HepG2 (cell line): ENCODE measurements at regions not wholly inside any gene's neighbourhood (a gene's known extent, or its start where the extent isn't known, plus 50 kb on each side); places are given as distances from the start of the nearest gene placed in this dataset.

Experiments used
- ATAC-seq: fragments of 200-7000 bp; cut with Tn5 transposase; 3 replicates; pipeline ENCODE4 v1.9.1; 2020; ENCODE audit warnings: mild to moderate bottlenecking, moderate library complexity
- BruUV-seq: library from RNA; stranded (reverse); fragments of 400-500 nt; replicated peaks from 2 replicates; lab custom pipeline; 2021; lab: Mats Ljungman, UMichigan
- CTCF ChIA-PET: fragments of 300-600 bp; formaldehyde crosslinking; extraction: SDS; loops from one replicate; lab custom pipeline; 2021; ENCODE audit warnings: low total read pairs, inconsistent platforms, low intra/inter-chr PET ratio; lab: Yijun Ruan, JAX
- POLR2A ChIA-PET: fragments of 350-600 bp; sonication (Branson Sonifier 250); formaldehyde crosslinking; loops from one replicate; lab custom pipeline; 2020; ENCODE audit warnings: antibody characterized with exemption, inconsistent platforms; lab: Yijun Ruan, JAX
- DNase-seq: peaks from one replicate; pipeline ENCODE4 v3.0.0-alpha.2; 2015; ENCODE audit warnings: low spot score
- FAIRE-seq: peaks from 3 replicates; lab custom pipeline; 2011; peaks lifted over from hg19 to GRCh38; lab: Jason Lieb, UNC
- H2AFZ ChIP-seq: one replicate; pipeline ENCODE4 v1.6.1; 2011; ENCODE audit warnings: low read length, inconsistent platforms
- H3K27ac ChIP-seq: fragments of 300-600 bp; 3 replicates; pipeline ENCODE4 v1.8.0; 2011; ENCODE audit warnings: mixed run types, mild to moderate bottlenecking, mixed read lengths, low read length, inconsistent platforms; ENCODE audit not compliant: insufficient read depth; ENCODE audit errors: extremely low read length
- H3K27me3 ChIP-seq, 2 experiments: fragments of 200-600 bp in 1 of 2; 2 replicates in 1 of 2; 3 replicates in 1 of 2; pipeline versions ENCODE4 v1.6.0 to v1.8.0; 2011; ENCODE audit warnings: low read length in 2 of 2, mild to moderate bottlenecking in 2 of 2, moderate library complexity in 2 of 2, inconsistent platforms in 1 of 2; ENCODE audit not compliant: insufficient read depth in 2 of 2, control insufficient read depth in 1 of 2
- H3K36me3 ChIP-seq, 2 experiments: fragments of 200-600 bp in 1 of 2; replicated peaks in 1 of 2; 2 replicates in 1 of 2; 3 replicates in 1 of 2; pipeline versions ENCODE4 v1.5.1 to v1.8.0; 2011; ENCODE audit warnings: low read length in 2 of 2, inconsistent platforms in 1 of 2; ENCODE audit not compliant: insufficient read depth in 2 of 2, control insufficient read depth in 1 of 2
- H3K4me1 ChIP-seq: 2 replicates; pipeline ENCODE4 v1.5.1; 2012; ENCODE audit warnings: low read length, inconsistent platforms; ENCODE audit not compliant: insufficient read depth
- H3K4me2 ChIP-seq: 2 replicates; pipeline ENCODE4 v1.6.0; 2011; ENCODE audit warnings: low read depth, low read length, inconsistent platforms
- H3K4me3 ChIP-seq, 3 experiments: fragments of 200-600 bp in 1 of 3; sonication (generic), shearing (Covaris generic) in 1 of 3; replicated peaks in 1 of 3; 2 replicates each; pipeline ENCODE4 v1.5.1; 2011 to 2016; ENCODE audit warnings: low read length in 3 of 3, inconsistent platforms in 2 of 3, low read depth in 2 of 3, mild to moderate bottlenecking in 2 of 3, control low read depth in 1 of 3, mixed read lengths in 1 of 3; ENCODE audit not compliant: insufficient read depth in 1 of 3
- H3K79me2 ChIP-seq: one replicate; pipeline ENCODE4 v1.6.1; 2011; ENCODE audit warnings: low read length, inconsistent platforms; ENCODE audit not compliant: insufficient read depth
- H3K9ac ChIP-seq: 2 replicates; pipeline ENCODE4 v1.6.0; 2011; ENCODE audit warnings: mild to moderate bottlenecking, low read depth, low read length, inconsistent platforms; ENCODE audit not compliant: insufficient read depth
- H3K9me3 ChIP-seq: 2 replicates; pipeline ENCODE4 v1.5.1; 2012; ENCODE audit warnings: mild to moderate bottlenecking, low read length
- H4K20me1 ChIP-seq: 2 replicates; pipeline ENCODE4 v1.6.0; 2011; ENCODE audit warnings: inconsistent platforms, mild to moderate bottlenecking, low read length, moderate library complexity; ENCODE audit not compliant: insufficient read depth
- HCFC1 ChIP-seq: fragments of 150-350 bp; IDR thresholded peaks from 2 replicates; pipeline ENCODE4 v1.6.1; 2014; ENCODE audit warnings: low read depth, low read length
- HNF4A ChIP-seq: sonication (generic); formaldehyde crosslinking; IDR thresholded peaks from 2 replicates; pipeline ENCODE4 v1.4.0; 2020; ENCODE audit warnings: missing genetic modification reagents
- TBX2 ChIP-seq: sonication (generic); formaldehyde crosslinking; IDR thresholded peaks from 2 replicates; pipeline ENCODE4 v1.5.0; 2020; ENCODE audit warnings: missing genetic modification reagents, mild to moderate bottlenecking, borderline replicate concordance
- ZMYM2 ChIP-seq: sonication (generic); formaldehyde crosslinking; IDR thresholded peaks from 2 replicates; pipeline ENCODE4 v1.8.0; 2022; ENCODE audit warnings: mild to moderate bottlenecking, missing genetic modification reagents
- ZNF143 ChIP-seq: sonication (generic); formaldehyde crosslinking; IDR thresholded peaks from 2 replicates; pipeline ENCODE4 v1.4.0; 2020; ENCODE audit warnings: missing genetic modification reagents
- ZNF724P ChIP-seq: sonication (generic); formaldehyde crosslinking; IDR thresholded peaks from 2 replicates; pipeline ENCODE4 v1.8.0; 2022; ENCODE audit warnings: missing genetic modification reagents, borderline replicate concordance
- ZNF780A ChIP-seq: sonication (generic); formaldehyde crosslinking; IDR thresholded peaks from 2 replicates; pipeline ENCODE4 v1.8.0; 2022; ENCODE audit warnings: mild to moderate bottlenecking, missing genetic modification reagents, moderate library complexity
- WGBS: methylation state at CpG from one replicate; pipeline ENCODE4 v1.1.6; 2017; ENCODE audit warnings: low lambda C conversion rate; 5-methylcytosine and 5-hydroxymethylcytosine counted together
- in situ Hi-C: cut with HindIII; loops from 2 replicates; pipeline ENCODE4 v1.10.0; 2017; ENCODE audit warnings: low pct_unique_long_range_greater_than_20kb; ENCODE audit not compliant: extremely low pct_ligation_motif_present
- intact Hi-C: fragments of 100-400 bp; cut with micrococcal nuclease; formaldehyde crosslinking; loops from one replicate; pipeline ENCODE4 v1.10.0; 2022; ENCODE audit not compliant: unreplicated experiment
- TF ChIP-seq, protein P1 (sequence below): IDR thresholded peaks from 2 replicates; pipeline ENCODE4 v1.6.1; 2018; ENCODE audit warnings: missing genetic modification reagents
- TF ChIP-seq, protein P2 (sequence below): fragments of 450-650 bp; IDR thresholded peaks from 2 replicates; pipeline ENCODE4 v1.6.1; 2017; ENCODE audit warnings: mild to moderate bottlenecking
- TF ChIP-seq, protein P3 (sequence below): sonication (generic); formaldehyde crosslinking; IDR thresholded peaks from 2 replicates; pipeline ENCODE4 v1.9.0; 2021; ENCODE audit warnings: missing genetic modification reagents, borderline replicate concordance
- TF ChIP-seq, protein P4 (sequence below): sonication (generic); formaldehyde crosslinking; IDR thresholded peaks from 2 replicates; pipeline ENCODE4 v1.4.0; 2020; ENCODE audit warnings: missing genetic modification reagents
- TF ChIP-seq, protein P5 (sequence below): sonication (generic); formaldehyde crosslinking; IDR thresholded peaks from 2 replicates; pipeline ENCODE4 v1.9.0; 2021; ENCODE audit warnings: missing genetic modification reagents, borderline replicate concordance
- TF ChIP-seq, protein P6 (sequence below): sonication (generic); formaldehyde crosslinking; IDR thresholded peaks from 2 replicates; pipeline ENCODE4; 2020; ENCODE audit warnings: missing genetic modification reagents, mild to moderate bottlenecking, borderline replicate concordance

DNA sequence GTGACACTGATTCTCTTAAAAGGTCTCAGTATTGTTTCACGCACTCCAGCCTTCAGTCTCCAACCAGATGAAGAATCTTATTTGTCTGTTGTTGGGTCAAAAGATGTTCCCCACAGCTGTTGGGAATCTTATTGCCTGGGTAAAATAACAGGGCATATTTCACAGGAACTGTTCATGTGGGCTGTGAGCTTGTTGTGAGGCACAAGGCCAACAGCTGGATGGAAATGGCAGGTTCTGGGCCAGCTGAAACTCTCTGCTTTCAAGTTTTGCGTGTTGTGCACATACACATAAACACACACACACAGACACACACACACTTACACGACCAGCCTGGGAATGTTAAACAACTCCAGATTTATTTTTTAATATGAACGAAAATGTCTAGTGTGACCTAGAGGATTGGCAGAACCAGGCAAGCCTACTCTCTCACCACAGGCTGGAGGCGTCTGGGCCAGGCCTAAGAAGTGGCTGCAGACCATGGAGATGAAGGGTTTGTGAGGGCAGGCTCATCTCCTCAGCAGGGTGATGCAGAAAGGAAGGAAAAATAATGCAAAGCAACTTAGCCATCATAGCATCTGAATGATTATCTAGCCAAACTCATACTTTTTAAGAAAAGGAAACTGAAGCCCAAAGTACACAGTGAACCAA, 357.0 kb downstream of the TTLL7 start:
- Histone ChIP-seq H3K27ac (no peak overlapping the region), H3K4me2 (no peak overlapping the region), H4K20me1 (no peaks in the 10 kb centered on the region), H3K4me3 (no peak overlapping the region), H3K27me3 (no peaks in the 10 kb centered on the region), H3K9me3 (peaks cover 71% of the 10 kb centered on the region), H3K4me1 (no peaks in the 10 kb centered on the region), H3K36me3 (no peaks in the 10 kb centered on the region), H3K79me2 (no peaks in the 10 kb centered on the region), H3K9ac (no peak overlapping the region), H2AFZ (no peak overlapping the region)
- POLR2A ChIA-PET: no interaction called here
- ATAC-seq: no peak
- in situ Hi-C loops: no loop called here
- DNase-seq: no peak
- CTCF ChIA-PET: no interaction called here
- 31% methylated on average over 5 of the region's 5 CpGs for WGBS
- no TSS peak for BruUV-seq
- no peak for FAIRE-seq
- intact Hi-C loops: no loop called here
- no peak for TF ChIP-seq HNF4A (CRISPR knock-in tag)
- TF ChIP-seq ZMYM2: no peak
- no peak for TF ChIP-seq TBX2 (CRISPR knock-in tag)
- TF ChIP-seq, protein P1, sequence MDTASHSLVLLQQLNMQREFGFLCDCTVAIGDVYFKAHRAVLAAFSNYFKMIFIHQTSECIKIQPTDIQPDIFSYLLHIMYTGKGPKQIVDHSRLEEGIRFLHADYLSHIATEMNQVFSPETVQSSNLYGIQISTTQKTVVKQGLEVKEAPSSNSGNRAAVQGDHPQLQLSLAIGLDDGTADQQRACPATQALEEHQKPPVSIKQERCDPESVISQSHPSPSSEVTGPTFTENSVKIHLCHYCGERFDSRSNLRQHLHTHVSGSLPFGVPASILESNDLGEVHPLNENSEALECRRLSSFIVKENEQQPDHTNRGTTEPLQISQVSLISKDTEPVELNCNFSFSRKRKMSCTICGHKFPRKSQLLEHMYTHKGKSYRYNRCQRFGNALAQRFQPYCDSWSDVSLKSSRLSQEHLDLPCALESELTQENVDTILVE (CRISPR knock-in tag): no peak
- TF ChIP-seq, protein P2, sequence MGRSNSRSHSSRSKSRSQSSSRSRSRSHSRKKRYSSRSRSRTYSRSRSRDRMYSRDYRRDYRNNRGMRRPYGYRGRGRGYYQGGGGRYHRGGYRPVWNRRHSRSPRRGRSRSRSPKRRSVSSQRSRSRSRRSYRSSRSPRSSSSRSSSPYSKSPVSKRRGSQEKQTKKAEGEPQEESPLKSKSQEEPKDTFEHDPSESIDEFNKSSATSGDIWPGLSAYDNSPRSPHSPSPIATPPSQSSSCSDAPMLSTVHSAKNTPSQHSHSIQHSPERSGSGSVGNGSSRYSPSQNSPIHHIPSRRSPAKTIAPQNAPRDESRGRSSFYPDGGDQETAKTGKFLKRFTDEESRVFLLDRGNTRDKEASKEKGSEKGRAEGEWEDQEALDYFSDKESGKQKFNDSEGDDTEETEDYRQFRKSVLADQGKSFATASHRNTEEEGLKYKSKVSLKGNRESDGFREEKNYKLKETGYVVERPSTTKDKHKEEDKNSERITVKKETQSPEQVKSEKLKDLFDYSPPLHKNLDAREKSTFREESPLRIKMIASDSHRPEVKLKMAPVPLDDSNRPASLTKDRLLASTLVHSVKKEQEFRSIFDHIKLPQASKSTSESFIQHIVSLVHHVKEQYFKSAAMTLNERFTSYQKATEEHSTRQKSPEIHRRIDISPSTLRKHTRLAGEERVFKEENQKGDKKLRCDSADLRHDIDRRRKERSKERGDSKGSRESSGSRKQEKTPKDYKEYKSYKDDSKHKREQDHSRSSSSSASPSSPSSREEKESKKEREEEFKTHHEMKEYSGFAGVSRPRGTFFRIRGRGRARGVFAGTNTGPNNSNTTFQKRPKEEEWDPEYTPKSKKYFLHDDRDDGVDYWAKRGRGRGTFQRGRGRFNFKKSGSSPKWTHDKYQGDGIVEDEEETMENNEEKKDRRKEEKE: no peak
- TF ChIP-seq, protein P3, sequence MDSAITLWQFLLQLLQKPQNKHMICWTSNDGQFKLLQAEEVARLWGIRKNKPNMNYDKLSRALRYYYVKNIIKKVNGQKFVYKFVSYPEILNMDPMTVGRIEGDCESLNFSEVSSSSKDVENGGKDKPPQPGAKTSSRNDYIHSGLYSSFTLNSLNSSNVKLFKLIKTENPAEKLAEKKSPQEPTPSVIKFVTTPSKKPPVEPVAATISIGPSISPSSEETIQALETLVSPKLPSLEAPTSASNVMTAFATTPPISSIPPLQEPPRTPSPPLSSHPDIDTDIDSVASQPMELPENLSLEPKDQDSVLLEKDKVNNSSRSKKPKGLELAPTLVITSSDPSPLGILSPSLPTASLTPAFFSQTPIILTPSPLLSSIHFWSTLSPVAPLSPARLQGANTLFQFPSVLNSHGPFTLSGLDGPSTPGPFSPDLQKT (CRISPR knock-in tag): no peak
- no peak for TF ChIP-seq ZNF780A (CRISPR knock-in tag)
- no peak for TF ChIP-seq HCFC1
- TF ChIP-seq, protein P4, sequence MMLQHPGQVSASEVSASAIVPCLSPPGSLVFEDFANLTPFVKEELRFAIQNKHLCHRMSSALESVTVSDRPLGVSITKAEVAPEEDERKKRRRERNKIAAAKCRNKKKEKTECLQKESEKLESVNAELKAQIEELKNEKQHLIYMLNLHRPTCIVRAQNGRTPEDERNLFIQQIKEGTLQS: no peak
- TF ChIP-seq, protein P5, sequence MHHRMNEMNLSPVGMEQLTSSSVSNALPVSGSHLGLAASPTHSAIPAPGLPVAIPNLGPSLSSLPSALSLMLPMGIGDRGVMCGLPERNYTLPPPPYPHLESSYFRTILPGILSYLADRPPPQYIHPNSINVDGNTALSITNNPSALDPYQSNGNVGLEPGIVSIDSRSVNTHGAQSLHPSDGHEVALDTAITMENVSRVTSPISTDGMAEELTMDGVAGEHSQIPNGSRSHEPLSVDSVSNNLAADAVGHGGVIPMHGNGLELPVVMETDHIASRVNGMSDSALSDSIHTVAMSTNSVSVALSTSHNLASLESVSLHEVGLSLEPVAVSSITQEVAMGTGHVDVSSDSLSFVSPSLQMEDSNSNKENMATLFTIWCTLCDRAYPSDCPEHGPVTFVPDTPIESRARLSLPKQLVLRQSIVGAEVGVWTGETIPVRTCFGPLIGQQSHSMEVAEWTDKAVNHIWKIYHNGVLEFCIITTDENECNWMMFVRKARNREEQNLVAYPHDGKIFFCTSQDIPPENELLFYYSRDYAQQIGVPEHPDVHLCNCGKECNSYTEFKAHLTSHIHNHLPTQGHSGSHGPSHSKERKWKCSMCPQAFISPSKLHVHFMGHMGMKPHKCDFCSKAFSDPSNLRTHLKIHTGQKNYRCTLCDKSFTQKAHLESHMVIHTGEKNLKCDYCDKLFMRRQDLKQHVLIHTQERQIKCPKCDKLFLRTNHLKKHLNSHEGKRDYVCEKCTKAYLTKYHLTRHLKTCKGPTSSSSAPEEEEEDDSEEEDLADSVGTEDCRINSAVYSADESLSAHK (CRISPR knock-in tag): no peak
- TF ChIP-seq ZNF724P: no peak
- TF ChIP-seq, protein P6, sequence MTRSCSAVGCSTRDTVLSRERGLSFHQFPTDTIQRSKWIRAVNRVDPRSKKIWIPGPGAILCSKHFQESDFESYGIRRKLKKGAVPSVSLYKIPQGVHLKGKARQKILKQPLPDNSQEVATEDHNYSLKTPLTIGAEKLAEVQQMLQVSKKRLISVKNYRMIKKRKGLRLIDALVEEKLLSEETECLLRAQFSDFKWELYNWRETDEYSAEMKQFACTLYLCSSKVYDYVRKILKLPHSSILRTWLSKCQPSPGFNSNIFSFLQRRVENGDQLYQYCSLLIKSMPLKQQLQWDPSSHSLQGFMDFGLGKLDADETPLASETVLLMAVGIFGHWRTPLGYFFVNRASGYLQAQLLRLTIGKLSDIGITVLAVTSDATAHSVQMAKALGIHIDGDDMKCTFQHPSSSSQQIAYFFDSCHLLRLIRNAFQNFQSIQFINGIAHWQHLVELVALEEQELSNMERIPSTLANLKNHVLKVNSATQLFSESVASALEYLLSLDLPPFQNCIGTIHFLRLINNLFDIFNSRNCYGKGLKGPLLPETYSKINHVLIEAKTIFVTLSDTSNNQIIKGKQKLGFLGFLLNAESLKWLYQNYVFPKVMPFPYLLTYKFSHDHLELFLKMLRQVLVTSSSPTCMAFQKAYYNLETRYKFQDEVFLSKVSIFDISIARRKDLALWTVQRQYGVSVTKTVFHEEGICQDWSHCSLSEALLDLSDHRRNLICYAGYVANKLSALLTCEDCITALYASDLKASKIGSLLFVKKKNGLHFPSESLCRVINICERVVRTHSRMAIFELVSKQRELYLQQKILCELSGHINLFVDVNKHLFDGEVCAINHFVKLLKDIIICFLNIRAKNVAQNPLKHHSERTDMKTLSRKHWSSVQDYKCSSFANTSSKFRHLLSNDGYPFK: no peak
- TF ChIP-seq ZNF143 (CRISPR knock-in tag): no peak
